ENCODE measurements at regions not wholly inside any gene's neighbourhood (a gene's known extent, or its start where the extent isn't known, plus 50 kb on each side); places are given as distances from the start of the nearest gene placed in this dataset.

DNA sequence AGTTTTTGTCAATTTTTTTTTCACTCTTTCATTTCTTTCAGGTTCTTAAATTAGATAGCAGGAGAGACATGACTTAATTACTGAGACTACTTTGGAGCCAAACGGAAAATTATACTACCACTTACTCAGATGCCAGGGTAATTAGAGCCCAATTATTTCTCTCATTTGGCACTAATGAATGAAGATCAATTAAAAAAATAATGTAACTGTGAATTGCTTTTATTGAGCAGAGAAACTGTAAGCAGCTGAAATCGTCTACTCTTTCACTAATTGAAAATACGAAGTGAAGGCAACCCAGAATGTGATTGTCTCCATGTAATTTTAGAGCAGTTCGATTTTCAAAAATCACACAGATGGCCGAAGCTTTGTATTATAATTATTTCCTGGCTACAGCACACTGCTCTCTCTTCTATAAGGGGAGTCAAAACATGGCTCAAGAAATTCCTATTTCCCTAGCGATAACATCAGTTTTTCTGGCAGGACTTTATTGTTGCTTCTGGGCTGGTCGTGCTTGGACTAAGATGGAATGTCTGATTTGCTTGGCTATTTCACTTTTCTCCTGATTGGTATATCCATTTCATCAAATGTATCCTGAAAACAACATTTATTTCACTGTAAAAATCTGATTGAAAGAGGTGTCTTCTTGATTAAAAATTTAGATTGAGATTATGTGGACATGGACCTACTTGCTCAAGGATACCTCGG lies 55.8 kb upstream of the PDZRN3 start:
- DNase-seq, result no peak

- no peak for DNase-seq
These were observed 52.7 kb upstream of the PDZRN3 start for GRCh38 chr3:73677336-73678024.

Measured in NCI-H774 (cell line).